Activated CD4-positive, CD25-positive, alpha-beta regulatory T cell treated with anti-CD3 and anti-CD28 coated beads, Interleukin-2, amount 50 U/mL, for 24 hours (primary cell): ENCODE measurements at regions not wholly inside any gene's neighbourhood (a gene's known extent, or its start where the extent isn't known, plus 50 kb on each side); places are given as distances from the start of the nearest gene placed in this dataset.

Source experiments
- ATAC-seq, 2 donors: fragments of 150-1000 bp; cut with Tn5 transposase; one replicate each; pipeline ENCODE4 v1.10.0; 2021; ENCODE audit warnings: mild to moderate bottlenecking in 1 of 2, moderate library complexity in 1 of 2

GRCh38 chr10:123501148-123501547 lies 165.0 kb upstream of the GPR26 start:
- no peak for ATAC-seq

GRCh38 chr10:123502983-123503382 lies 163.2 kb upstream of the GPR26 start:
- no peak for ATAC-seq

DNA sequence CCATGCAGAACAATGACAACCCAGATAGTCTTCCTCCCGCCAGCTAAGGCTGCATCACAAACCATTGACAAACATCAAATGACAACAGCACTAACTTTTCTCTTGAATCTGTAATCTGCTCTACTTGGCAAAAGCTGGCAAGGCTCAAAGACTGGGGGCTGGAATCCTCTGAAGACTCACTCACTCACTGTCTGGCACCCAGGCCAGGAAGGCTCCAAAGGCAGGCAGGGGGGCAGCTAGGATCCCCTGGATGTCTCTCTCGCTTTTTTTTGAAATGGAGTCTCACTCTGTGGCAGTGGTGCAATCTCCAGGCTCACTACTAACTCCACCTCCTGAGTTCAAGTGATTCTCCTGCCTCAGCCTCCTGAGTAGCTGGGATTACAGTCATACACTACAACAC lies 159.7 kb upstream of the GPR26 start:
- no peak for ATAC-seq

DNA sequence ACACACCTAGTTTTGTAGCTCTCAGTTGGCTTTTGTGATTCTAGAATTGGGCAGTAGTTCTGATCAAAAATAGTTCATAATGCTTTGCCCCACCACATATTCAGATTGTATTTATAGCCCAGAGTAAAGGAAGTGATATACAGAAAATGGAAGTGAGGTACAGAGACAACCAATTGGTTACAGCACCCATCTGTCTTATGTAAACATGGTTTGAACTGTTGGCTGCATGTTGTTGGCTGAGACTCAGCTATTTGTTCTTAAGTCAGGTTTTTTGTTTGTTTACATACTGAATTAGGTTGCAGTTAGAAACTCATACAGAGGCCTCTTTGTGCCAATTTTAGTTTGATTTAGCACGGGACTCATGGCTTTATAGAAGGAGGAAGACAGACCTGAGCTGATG lies 158.9 kb upstream of the GPR26 start:
- ATAC-seq = no peak

DNA sequence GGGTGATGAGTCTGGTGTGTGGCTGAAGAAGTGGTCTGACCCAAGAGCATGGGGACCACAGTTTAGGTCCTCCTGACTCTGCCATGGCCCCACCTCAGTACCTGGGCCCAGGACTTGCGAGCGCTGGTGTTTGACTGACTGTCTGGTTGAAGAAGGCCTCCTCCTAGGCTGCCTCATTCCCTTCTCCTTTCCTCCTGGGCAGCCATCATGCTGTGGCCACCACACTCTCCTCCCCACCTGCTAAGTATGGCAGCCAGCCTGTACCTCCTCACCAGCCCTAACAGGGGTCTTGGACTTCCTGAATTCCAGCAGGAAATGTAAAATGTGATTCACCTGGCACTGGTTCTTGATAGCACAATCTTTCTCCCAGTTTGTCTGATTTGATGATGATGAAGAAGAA lies 156.8 kb upstream of the GPR26 start:
- ATAC-seq = no peak

DNA sequence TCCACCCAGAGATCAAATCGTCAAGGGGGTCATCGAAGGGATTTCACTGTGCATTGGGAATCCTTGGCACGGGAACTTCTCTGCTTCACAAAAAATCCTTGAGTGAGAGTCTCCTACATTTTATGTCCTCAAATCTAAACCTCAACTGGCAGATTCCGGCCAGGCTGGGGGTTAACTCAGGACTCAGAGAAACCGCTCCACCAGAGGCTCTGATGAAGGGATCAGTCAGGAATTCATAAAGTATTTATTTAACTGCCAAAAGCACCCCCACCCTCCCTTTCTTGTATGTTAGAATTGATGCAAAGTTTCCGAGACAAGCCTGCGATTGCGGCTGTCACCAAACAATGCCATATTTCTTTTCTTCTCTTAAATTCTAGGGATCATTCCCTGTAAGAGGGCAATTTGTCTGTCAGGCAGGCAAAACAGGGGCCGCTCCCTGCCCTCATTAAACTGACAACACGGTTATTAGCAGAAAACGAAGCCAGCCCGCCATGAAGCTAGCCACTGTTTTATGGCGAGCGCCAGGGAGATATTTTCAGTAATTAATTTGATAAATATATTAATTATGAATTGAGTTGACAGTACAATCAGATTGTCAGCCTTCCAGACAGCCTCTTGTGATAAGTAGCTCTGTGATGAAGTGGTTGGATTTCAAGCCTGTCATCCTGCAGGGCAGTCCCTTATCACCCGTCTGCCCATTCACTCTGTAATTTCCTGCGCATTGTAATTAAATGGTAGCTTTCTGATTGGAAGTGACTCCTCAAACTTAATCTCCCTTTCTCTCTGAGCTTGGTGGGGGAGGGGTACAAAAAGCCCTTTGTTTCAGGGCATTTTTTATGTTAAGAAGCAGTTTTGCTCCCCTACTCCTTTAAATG lies 153.0 kb upstream of the GPR26 start:
- ATAC-seq = no peak

GRCh38 chr10:123513870-123514269 lies 152.3 kb upstream of the GPR26 start:
- no peak for ATAC-seq

- no peak for ATAC-seq
Measured at GRCh38 chr10:123514996-123515395, 151.2 kb upstream of the GPR26 start.

DNA sequence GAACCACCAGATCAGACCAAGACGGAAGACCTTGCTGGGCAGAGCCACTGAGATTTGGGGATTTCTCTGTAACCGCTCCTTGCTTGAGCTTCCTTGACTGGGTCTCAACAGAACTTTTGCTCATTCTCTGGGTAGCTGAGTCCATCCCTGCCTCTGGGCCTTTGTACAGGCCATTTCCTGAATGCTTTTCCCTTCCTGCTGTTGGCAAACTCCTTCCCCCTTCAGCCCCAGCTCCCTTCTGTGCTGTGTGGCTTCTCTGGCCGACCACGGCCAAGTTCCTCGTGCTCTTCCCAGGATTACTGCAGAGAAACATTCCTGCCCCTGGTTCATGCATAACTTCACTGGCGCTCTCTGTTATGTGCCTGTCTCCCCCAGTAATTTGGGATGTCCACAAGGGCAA lies 150.5 kb upstream of the GPR26 start:
- no peak for ATAC-seq

DNA sequence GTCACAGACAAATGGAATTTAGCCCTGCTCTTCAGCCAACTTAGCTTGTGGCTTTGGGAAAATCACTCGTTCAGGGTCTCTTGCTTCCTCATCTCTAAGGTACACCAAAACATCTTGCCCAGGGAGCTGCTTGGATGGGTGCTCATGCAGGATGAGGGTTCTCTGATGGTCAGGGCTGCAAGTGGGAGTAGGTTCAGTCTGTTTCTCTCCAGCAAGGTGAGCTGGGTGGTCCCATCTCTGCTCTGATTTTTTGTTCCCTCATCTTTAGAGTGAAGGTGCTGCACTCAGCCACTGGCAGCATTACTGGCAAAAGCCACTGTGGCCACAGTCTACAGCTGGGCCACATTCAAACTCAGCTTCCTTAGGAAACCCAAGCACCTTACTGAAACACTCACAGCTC lies 149.9 kb upstream of the GPR26 start:
- no peak for ATAC-seq

GRCh38 chr10:123517426-123517825 lies 148.7 kb upstream of the GPR26 start:
- ATAC-seq = no peak

DNA sequence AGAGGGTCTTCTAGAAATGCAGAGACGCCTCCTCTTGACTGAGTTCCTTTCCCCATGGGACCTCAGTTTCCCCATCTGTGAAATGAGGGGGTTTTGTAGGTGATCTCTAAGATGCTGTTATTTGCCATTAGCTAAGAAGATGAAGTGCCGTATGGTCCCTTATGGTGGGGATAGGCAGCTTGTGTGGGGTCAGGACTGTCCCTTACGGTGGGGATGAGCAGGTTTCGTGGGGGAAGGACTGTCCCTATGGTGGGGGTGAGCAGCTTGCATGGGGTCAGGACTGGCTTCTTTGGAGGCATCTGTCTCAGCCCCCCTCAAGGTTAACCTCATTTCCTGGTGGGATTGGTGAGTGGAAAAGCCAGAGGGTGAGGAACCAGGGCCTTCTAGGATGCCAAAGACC lies 148.3 kb upstream of the GPR26 start:
- ATAC-seq = no peak

- ATAC-seq = no peak
Measured at GRCh38 chr10:123518765-123519164, 147.4 kb upstream of the GPR26 start.

DNA sequence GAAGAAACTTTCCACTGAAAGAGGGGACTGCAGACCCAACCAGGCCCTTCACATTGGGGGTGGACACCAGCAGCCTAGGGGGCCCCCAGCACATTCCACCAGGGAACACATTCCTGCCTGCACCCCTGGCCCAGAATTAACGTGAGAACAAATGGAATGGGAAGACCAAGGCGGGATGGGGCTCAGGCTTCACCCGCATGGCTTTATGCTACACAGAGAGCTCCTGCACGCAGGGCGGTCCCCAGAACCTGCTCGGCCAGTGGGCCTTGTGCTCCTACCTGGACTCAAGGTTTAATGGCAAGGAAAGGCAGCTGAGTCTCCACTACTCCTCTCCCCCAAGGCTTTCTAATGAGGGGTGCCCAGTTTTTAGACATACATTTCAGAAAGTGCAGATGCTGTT lies 146.3 kb upstream of the GPR26 start:
- no peak for ATAC-seq

- ATAC-seq = no peak
Measured at GRCh38 chr10:123521076-123521475, 145.1 kb upstream of the GPR26 start.

GRCh38 chr10:123521556-123521955 lies 144.6 kb upstream of the GPR26 start:
- no peak for ATAC-seq

DNA sequence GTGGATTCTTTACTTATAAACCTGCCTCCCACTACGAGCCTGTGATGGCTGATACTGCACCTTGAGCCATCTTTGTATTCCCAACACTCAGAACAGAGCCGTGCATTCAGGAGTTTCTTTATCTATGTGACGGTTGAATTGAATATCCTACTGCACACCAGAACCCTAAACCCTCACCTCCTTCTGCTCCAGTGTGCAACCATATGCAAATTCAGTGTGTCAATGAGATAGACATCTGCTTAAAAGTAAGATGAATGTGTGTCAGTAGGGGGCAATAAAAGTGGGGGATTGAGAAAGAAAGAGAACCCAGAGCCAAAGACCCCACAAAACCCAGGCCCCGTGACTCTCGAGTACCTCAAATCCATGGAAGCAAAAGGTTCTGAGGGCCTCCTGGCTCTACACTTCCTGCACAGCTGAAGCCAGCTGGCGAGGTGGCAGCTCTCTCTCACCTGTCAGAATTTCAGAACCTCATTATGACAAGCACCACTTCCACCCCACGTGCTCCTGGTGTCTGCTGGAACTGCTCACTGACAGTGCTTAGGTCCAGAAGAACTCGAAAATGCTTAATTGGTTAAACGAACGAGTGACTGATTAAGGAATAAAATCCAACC lies 143.3 kb upstream of the GPR26 start:
- no peak for ATAC-seq

- no peak for ATAC-seq
Measured at GRCh38 chr10:123523833-123524232, 142.3 kb upstream of the GPR26 start.

GRCh38 chr10:123526356-123527064 lies 139.6 kb upstream of the GPR26 start:
- no peak for ATAC-seq

- no peak for ATAC-seq
Measured at GRCh38 chr10:123527151-123527550, 139.0 kb upstream of the GPR26 start.

GRCh38 chr10:123529146-123529760 lies 136.9 kb upstream of the GPR26 start:
- no peak for ATAC-seq

GRCh38 chr10:123530166-123530870 lies 135.8 kb upstream of the GPR26 start:
- no peak for ATAC-seq

DNA sequence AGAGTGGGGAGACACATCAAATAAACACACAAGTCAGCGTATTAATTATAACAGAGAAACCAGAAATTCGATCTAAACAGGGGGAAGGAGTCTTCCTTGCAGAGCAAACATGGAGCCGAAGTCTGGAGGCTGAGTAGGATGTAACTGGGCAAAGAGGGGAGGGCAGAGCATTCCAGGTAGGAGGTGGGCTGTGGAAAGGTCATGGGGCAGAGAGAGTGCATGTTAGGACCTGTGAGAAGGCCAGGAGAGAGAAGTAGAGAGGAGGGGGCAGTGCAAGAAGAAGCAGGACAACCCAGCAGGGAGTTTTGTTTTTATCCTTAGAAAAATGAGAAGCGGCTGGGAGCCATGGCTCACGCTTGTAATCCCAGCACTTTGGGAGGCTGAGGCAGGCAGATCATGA lies 130.8 kb upstream of the GPR26 start:
- ATAC-seq = no peak
